ENCODE measurements at regions not wholly inside any gene's neighbourhood (a gene's known extent, or its start where the extent isn't known, plus 50 kb on each side); places are given as distances from the start of the nearest gene placed in this dataset.

- no peak for DNase-seq (ENCODE audit: low spot score)
Measured at GRCh38 chr12:128133321-128134073, 133.5 kb upstream of the TMEM132C start.

- DNase-seq (ENCODE audit: low spot score): no peak
Measured at GRCh38 chr12:128137140-128137539, 129.8 kb upstream of the TMEM132C start.

DNA sequence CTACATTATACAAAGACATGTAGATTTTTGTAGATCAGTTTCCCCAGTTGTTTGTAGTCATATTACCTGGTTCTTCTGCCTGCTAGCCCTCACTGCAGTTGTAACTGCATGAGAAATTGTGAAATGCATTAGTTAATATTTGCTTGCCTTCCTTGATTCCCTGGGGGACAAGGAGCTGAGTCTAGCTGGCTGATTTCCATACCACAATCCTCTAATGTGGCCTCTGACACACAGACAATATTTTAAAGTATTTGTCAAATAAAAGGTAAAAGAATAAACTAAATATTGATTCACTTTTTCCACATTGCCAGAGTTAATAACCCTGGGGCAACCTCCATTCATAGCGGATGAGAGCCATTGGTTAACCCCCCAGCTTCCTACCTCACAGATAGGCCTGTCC, 128.8 kb upstream of the TMEM132C start:
- DNase-seq (ENCODE audit: low spot score): no peak

DNA sequence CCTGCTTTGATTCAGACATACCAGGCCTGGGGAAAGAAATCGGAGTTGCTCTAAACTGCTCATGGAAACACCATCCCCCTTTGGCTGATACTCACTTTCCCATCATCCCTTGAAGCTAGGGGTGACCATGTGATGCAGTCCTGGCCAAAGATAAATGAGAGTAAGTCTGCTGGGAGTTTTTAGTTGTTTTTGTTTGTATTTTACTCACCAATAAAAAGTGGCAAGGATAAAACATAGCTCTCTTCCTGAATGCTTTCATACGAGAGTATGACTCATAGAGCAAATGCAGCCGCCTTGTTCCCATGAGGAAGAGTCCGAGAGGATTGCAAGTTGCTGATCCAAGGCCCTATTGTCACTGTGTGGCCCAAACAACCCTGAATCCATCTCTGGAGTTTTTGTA, 126.4 kb upstream of the TMEM132C start:
- DNase-seq (ENCODE audit: low spot score): no peak

DNA sequence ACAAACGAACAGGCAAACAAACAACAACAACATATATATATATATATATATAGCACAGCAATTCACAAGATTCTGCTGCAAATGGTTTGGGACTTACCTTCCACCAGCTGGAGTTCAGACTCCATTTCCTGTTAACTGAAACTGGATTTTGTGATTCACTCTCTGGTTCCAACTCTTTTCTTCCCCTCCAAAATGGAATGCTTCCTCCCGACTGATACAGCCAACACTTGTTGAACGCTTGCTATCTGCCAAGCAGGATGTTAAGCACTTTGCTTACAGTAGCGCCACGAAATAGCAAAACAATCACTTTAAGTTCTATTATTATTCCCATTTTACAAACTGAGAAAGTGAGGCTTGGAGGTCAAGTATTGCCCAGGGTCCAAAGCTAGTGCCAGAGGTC, 116.0 kb upstream of the TMEM132C start:
- DNase-seq (ENCODE audit: low spot score): no peak

GRCh38 chr12:128155571-128155970, 111.4 kb upstream of the TMEM132C start:
- no peak for DNase-seq (ENCODE audit: low spot score)

DNA sequence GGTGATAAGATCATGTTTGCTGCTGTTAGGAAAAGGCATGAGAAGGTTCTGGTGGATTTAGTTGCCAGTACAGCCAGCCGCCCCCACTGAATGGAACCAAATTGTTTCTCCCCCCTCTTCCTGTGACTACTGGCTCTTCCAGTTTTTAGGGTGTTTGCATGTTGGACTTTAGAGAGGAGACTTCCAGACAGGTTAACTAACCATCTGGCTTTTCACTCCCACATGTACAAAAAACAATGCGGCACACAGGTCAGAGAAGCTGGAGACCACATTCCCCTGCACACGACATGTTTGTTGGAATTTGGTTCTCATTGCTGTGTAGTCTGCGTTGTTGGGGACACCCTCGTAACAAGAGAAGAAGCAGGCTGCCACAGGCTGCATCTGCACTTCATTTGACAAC, 103.9 kb upstream of the TMEM132C start:
- no peak for DNase-seq (ENCODE audit: low spot score)

GRCh38 chr12:128164533-128164932, 102.4 kb upstream of the TMEM132C start:
- DNase-seq (ENCODE audit: low spot score): no peak

GRCh38 chr12:128165387-128165786, 101.6 kb upstream of the TMEM132C start:
- no peak for DNase-seq (ENCODE audit: low spot score)

DNA sequence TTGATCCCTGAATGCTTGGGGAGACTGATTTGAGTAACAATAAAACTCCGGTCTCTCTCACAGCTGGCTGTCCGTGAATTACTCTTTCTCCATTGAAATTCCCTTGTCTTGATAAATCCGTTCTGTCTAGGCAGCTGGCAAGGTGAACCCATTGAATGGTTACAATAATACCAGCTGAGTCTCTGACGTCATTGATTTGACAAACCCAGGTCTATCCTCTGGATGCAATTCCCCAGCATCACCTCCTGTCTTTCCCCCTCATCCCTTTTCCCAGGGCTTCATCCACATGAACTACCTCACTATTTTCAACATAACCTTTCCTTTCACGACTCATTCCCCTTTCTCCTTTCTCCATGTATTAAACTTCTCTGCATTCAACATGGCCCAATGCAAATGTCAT, 98.7 kb upstream of the TMEM132C start:
- DNase-seq (ENCODE audit: low spot score): no peak

DNA sequence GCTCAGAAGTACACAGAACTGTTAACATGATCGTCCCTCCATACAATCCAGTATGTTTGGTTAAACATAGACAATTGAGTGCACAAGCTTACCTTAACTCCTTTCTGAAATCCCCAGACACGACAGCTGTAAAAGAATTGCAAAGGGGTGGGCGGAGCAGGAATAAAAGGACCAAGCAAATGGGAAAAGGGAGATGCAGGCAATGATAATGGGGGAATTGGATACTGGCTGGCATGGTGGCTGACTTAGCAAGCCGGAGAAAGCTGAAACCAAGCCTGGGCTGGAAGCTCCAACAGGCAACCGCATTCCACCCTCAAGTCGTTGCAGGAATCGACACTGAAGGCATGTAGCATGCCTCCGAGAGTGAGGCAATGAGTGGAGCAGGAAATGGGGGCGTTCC, 96.8 kb upstream of the TMEM132C start:
- DNase-seq (ENCODE audit: low spot score): no peak

- no peak for DNase-seq (ENCODE audit: low spot score)
Measured at GRCh38 chr12:128178565-128178964, 88.4 kb upstream of the TMEM132C start.

GRCh38 chr12:128178966-128179365, 88.0 kb upstream of the TMEM132C start:
- no peak for DNase-seq (ENCODE audit: low spot score)

DNA sequence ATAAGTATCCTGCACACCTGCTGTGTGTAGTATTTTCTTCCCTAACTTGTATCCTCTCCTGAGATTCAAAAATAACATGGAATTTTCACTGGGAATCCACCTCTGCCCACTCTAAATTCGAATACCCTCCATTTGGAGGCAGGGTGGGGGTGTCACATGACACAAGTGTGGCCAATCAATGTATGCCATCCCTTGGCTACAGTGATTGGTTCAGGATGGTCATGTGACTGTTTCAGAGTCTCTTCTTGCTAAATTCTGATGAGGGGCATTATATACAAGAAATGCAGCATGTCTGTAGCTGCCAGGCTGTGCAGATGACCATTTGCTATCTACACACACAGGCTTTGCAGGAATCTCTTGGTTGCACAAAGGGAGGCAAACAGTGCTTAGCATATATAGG, 86.8 kb upstream of the TMEM132C start:
- DNase-seq (ENCODE audit: low spot score): no peak

DNA sequence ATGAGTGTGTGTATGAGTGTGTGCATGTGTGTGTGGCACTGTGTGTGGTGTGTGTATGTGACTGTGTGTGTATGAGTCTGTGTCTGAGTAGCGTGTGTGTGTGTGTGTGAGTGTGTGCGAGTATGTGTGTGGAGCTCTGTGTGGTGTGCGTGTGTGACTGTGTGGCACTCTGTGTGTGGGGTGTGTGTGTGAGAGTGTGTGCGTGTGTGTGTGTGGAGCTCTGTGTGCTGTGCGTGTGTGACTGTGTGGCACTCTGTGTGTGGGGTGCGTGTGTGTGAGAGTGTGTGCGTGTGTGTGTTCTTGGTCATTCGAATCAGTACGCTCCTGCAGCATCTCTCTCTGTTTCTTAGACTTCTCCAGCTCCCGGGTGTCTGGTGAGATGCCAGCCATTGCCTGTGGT, 76.9 kb upstream of the TMEM132C start:
- no peak for DNase-seq (ENCODE audit: low spot score)

DNA sequence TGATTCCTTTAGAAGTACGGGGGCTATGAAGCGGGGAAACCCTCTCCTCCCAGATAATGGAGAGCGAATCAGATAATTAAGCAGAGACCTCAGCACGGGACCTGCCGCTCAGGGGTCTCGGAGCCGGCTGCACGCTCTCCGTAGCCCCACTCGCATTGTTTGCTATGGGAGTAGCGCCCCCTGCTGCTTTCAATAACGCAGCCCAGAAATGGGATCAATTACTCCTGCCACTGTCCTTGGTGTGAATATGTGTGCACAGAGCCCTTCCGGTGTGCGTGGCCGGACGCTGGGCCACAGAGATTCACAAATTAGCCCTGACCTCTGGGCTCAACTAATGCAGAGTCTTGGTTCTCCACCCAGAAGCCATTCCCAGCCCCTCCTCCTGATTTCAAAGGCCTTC, 76.4 kb upstream of the TMEM132C start:
- no peak for DNase-seq (ENCODE audit: low spot score)

- DNase-seq (ENCODE audit: low spot score): no peak
Measured at GRCh38 chr12:128191380-128191779, 75.6 kb upstream of the TMEM132C start.

GRCh38 chr12:128204711-128205110, 62.3 kb upstream of the TMEM132C start:
- no peak for DNase-seq (ENCODE audit: low spot score)

DNA sequence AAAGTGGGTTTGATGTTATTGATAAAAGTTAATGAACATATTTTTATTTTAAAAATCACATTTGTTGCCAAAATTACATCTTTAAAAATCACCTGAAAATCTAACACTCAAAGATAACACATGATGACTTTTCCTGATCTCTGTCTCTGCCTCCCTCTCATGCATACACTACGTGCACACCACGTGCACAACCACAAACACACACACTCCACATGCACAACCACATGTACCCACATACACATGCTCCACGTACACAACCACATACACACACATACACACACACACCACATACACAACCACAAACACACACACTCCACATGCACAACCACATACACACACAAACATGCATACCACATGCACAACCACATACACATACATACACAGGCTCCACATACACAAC, 61.8 kb upstream of the TMEM132C start:
- no peak for DNase-seq (ENCODE audit: low spot score)

DNA sequence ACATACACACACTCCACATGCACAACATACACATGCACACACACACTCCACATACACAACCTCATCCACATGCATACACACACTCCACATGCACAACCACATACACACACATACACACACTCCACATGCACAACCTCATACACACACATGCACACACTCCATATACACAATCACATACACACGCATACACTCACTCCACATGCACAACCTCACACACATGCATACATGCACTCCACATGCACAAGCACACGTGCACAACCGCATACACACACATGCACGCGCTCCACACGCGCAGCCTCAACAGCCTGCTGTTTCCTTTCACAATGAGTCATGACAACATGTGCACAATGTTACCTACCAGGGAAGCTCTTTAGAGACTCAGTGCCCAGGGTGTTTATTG, 61.2 kb upstream of the TMEM132C start:
- DNase-seq (ENCODE audit: low spot score): no peak
